Mesothelial cell of epicardium (in vitro differentiated cells): ENCODE measurements at regions not wholly inside any gene's neighbourhood (a gene's known extent, or its start where the extent isn't known, plus 50 kb on each side); places are given as distances from the start of the nearest gene placed in this dataset.

Source experiments
- DNase-seq, 2 experiments: peaks; one replicate each; pipeline ENCODE4 v3.0.0; 2021; ENCODE audit warnings: low spot score in 2 of 2; ENCODE audit not compliant: unreplicated experiment in 2 of 2
- H3K27ac Mint-ChIP-seq: 2 replicates; pipeline ENCODE4 v1.8.0; 2021; ENCODE audit warnings: mixed read lengths
- H3K27me3 Mint-ChIP-seq: 2 replicates; pipeline ENCODE4 v1.8.0; 2021; ENCODE audit warnings: low read depth, mixed read lengths
- H3K36me3 Mint-ChIP-seq: 2 replicates; pipeline ENCODE4 v1.8.0; 2021; ENCODE audit warnings: mixed read lengths
- H3K4me1 Mint-ChIP-seq: 2 replicates; pipeline ENCODE4 v1.8.0; 2021; ENCODE audit warnings: mixed read lengths
- H3K4me3 Mint-ChIP-seq: 2 replicates; pipeline ENCODE4 v1.8.0; 2021; ENCODE audit warnings: mild to moderate bottlenecking, moderate library complexity, mixed read lengths
- H3K9me3 Mint-ChIP-seq: 2 replicates; pipeline ENCODE4 v1.8.0; 2021; ENCODE audit warnings: mixed read lengths
- TF ChIP-seq, protein P1 (sequence below): fragments of 200-600 bp; sonication (generic); IDR thresholded peaks from one replicate; pipeline ENCODE4 v1.5.0; 2021; ENCODE audit warnings: antibody characterized with exemption; ENCODE audit not compliant: unreplicated experiment

DNA sequence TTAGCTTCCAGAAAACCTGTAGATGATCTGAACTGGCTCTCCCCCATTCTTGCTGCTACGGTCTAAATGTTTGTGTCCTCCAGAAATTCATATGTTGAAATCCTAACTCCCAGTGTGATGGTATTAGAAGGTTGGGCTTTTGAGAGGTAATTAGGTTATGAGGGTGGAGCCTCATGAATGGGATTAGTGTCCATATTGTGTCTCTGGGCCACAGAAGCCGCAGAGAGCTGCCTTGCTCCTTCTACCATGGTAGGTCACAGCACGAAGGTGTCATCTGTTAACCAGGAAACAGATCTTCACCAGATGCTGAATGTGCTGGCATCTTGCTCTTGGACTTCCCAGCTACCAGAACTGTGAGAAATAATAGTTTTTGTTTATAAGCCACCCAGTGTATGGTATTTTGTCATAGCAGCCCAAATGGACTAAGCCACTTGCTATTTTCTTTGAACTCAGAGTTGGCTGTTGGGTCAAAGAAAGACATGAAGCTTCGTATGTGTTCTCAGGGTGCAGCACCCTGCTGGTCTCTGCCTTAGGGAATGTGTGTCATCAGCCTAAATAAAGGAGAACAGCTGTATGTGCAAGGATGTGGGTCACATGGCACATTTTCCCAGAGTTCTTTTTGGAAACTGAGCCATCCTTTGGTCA lies 317.5 kb upstream of the SLCO3A1 start:
- Mint-ChIP-seq H3K36me3 (no peaks in the 10 kb centered on the region), H3K27ac (no peak overlapping the region), H3K27me3 (peaks cover 3% of the 10 kb centered on the region), H3K4me3 (no peak overlapping the region), H3K9me3 (no peaks in the 10 kb centered on the region), H3K4me1 (peaks cover 10% of the 10 kb centered on the region)
- no peak for DNase-seq
- TF ChIP-seq, protein P1, sequence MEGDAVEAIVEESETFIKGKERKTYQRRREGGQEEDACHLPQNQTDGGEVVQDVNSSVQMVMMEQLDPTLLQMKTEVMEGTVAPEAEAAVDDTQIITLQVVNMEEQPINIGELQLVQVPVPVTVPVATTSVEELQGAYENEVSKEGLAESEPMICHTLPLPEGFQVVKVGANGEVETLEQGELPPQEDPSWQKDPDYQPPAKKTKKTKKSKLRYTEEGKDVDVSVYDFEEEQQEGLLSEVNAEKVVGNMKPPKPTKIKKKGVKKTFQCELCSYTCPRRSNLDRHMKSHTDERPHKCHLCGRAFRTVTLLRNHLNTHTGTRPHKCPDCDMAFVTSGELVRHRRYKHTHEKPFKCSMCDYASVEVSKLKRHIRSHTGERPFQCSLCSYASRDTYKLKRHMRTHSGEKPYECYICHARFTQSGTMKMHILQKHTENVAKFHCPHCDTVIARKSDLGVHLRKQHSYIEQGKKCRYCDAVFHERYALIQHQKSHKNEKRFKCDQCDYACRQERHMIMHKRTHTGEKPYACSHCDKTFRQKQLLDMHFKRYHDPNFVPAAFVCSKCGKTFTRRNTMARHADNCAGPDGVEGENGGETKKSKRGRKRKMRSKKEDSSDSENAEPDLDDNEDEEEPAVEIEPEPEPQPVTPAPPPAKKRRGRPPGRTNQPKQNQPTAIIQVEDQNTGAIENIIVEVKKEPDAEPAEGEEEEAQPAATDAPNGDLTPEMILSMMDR: no peak

DNA sequence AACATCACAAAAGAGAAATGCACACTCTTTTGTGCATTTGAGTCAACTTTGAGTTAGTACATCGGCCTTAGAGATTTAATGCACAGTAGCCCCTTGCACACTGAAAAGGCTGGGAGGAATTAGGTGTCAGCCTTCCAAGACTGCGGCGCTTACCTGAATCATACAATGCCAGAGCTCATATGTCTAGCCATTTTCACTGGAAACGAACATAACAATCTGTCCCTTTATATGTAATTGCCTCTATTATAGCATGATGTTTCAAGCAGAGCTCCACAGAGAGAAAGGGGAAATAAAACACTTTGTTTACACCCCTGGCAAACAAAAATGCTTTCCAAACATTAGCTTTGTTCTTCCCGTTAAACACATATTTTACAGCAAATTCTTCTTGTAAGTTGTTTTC lies 315.7 kb upstream of the SLCO3A1 start:
- no peak for DNase-seq
- peaks cover 10% of the 10 kb centered on the region for H3K4me1 Mint-ChIP-seq
- H3K27me3 Mint-ChIP-seq: peaks cover 14% of the 10 kb centered on the region
- TF ChIP-seq, protein P1: no peak
- no peak overlapping the region for H3K27ac Mint-ChIP-seq
- no peaks in the 10 kb centered on the region for H3K36me3 Mint-ChIP-seq
- H3K9me3 Mint-ChIP-seq: no peaks in the 10 kb centered on the region
- no peak overlapping the region for H3K4me3 Mint-ChIP-seq

DNA sequence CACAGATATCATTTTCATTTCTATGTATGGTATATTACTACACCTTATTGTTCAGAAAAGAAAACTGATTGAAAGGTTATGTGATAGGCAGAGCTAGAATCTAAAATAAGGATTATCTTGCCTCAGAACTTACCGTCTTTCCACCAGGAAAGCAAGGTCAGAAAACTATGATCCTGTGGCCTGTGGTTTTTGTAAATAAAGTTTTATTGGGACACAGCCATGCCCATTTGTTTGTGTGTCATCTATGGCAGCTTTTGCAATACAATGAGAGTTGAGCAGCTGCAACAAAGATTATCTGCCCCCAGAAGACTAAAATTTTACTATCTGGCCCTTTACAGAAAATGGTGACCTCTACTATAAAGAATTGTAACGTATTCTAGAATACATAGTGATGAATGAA lies 314.7 kb upstream of the SLCO3A1 start:
- Mint-ChIP-seq H3K4me1 (peaks cover 10% of the 10 kb centered on the region), H3K27me3 (peaks cover 24% of the 10 kb centered on the region), H3K4me3 (no peak overlapping the region), H3K36me3 (no peaks in the 10 kb centered on the region), H3K9me3 (no peaks in the 10 kb centered on the region), H3K27ac (no peak overlapping the region)
- DNase-seq: no peak
- TF ChIP-seq, protein P1: no peak

DNA sequence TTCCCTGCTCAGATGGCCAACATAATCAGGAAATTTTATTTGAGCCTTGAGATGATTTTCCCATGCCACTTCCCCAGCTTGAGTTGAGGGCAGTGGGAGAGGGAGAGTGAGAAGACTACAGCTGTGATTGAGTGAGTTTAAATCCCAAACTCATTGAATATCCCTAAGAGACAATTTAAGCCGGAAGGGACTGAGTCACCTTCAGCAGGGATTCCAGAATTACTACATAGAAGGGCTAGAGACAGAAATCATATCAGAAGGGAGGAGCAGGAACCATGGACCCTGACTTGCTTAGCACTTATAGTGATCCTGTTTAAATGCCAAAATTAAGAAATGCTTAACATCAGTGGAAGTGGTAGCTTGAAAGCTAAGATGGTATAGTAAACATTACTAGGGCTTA lies 312.2 kb upstream of the SLCO3A1 start:
- TF ChIP-seq, protein P1: no peak
- no peaks in the 10 kb centered on the region for H3K36me3 Mint-ChIP-seq
- DNase-seq: no peak
- H3K4me1 Mint-ChIP-seq: peaks cover 10% of the 10 kb centered on the region
- no peak overlapping the region for H3K27ac Mint-ChIP-seq
- H3K27me3 Mint-ChIP-seq: peaks cover 42% of the 10 kb centered on the region
- H3K4me3 Mint-ChIP-seq: no peak overlapping the region
- H3K9me3 Mint-ChIP-seq: no peaks in the 10 kb centered on the region

DNA sequence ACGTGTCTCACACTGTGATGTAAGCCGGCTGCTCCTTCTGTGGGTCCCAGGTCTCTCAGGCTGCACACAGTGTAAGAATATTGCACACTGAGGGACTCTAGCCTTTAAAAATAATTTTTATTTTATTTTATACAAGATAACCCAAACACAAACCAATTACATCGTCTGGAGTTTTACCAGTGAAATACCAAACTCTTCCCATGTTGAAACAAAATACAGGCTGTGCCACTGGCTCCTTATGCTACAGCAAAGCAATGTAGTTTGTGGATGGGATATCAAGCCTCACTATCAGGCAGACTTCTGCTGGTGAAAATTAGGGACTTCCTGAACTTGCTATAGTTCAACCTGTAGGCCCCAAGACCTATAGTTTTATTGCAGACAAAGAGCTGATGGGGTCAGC lies 311.3 kb upstream of the SLCO3A1 start:
- Mint-ChIP-seq H3K27ac (no peak overlapping the region), H3K4me1 (peaks cover 3% of the 10 kb centered on the region), H3K36me3 (no peaks in the 10 kb centered on the region), H3K27me3 (peaks cover 45% of the 10 kb centered on the region), H3K4me3 (no peak overlapping the region), H3K9me3 (no peaks in the 10 kb centered on the region)
- TF ChIP-seq, protein P1: no peak
- DNase-seq: no peak

DNA sequence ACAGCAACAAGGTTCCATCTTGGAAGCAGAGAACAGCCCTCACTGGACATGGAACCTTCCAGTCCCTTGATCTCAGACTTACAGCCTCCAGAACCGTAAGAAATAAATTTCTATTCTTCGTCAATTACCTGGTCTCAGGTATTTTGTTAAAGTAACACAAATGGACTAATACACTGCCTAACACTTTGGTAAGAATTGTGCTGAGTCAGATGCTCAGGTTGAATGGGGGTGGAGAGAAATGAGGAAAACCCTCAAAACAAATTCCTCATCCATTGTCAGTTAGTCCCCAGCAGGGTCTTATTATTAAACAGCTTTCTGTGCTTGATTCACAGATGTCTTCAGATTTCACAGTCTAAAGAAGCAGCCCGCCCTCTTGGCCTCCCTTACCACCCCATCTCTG lies 306.2 kb upstream of the SLCO3A1 start:
- H3K36me3 Mint-ChIP-seq: no peaks in the 10 kb centered on the region
- no peak overlapping the region for H3K4me3 Mint-ChIP-seq
- no peak for DNase-seq
- TF ChIP-seq, protein P1: no peak
- peaks cover 37% of the 10 kb centered on the region for H3K27me3 Mint-ChIP-seq
- H3K27ac Mint-ChIP-seq: no peak overlapping the region
- no peaks in the 10 kb centered on the region for H3K9me3 Mint-ChIP-seq
- H3K4me1 Mint-ChIP-seq: no peaks in the 10 kb centered on the region
